DND-41 (cell line): ENCODE measurements at regions not wholly inside any gene's neighbourhood (a gene's known extent, or its start where the extent isn't known, plus 50 kb on each side); places are given as distances from the start of the nearest gene placed in this dataset.

Experiments used
- ATAC-seq: fragments of 200-7000 bp; cut with Tn5 transposase; 3 replicates; pipeline ENCODE4 v1.9.1; 2021; ENCODE audit warnings: low read depth; ENCODE audit not compliant: insufficient read depth
- DNase-seq: peaks from one replicate; pipeline ENCODE4 v3.0.0-alpha.2; 2020
- H2AFZ ChIP-seq: 2 replicates; pipeline ENCODE4 v1.6.0; 2012; ENCODE audit warnings: low read depth, low read length
- H3K27ac ChIP-seq: 2 replicates; pipeline ENCODE4 v1.5.1; 2012; ENCODE audit warnings: low read length, inconsistent platforms
- H3K27me3 ChIP-seq: fragments of 200-600 bp; sonication (generic); 2 replicates; pipeline ENCODE4 v1.6.0; 2012; ENCODE audit warnings: low read length, mild to moderate bottlenecking, inconsistent platforms; ENCODE audit not compliant: insufficient read depth, poor library complexity
- H3K36me3 ChIP-seq: 2 replicates; pipeline ENCODE4 v1.5.1; 2012; ENCODE audit warnings: low read length, inconsistent platforms; ENCODE audit not compliant: insufficient read depth
- H3K4me1 ChIP-seq: 2 replicates; pipeline ENCODE4 v1.5.1; 2012; ENCODE audit warnings: mild to moderate bottlenecking, low read length; ENCODE audit not compliant: insufficient read depth
- H3K4me2 ChIP-seq: 2 replicates; pipeline ENCODE4 v1.6.0; 2012; ENCODE audit warnings: mild to moderate bottlenecking, moderate library complexity, low read length, inconsistent platforms; ENCODE audit not compliant: insufficient read depth
- H3K4me3 ChIP-seq, 2 experiments: fragments of 200-600 bp in 1 of 2; shearing (Covaris generic) in 1 of 2; 2 replicates each; pipeline ENCODE4 v1.5.1; 2012 to 2016; ENCODE audit warnings: inconsistent platforms in 2 of 2, low read length in 2 of 2, mild to moderate bottlenecking in 2 of 2, low read depth in 1 of 2, moderate library complexity in 1 of 2
- H3K79me2 ChIP-seq: 2 replicates; pipeline ENCODE4 v1.6.0; 2012; ENCODE audit warnings: low read length, inconsistent platforms; ENCODE audit not compliant: insufficient read depth
- H3K9ac ChIP-seq: 2 replicates; pipeline ENCODE4 v1.6.0; 2012; ENCODE audit warnings: low read depth, mild to moderate bottlenecking, inconsistent platforms, low read length, moderate library complexity
- H3K9me3 ChIP-seq: 2 replicates; pipeline ENCODE4 v1.5.1; 2012; ENCODE audit warnings: low read length, moderate library complexity, mild to moderate bottlenecking, inconsistent platforms; ENCODE audit not compliant: insufficient read depth, severe bottlenecking
- H4K20me1 ChIP-seq: 2 replicates; pipeline ENCODE4 v1.6.0; 2012; ENCODE audit warnings: low read length; ENCODE audit not compliant: insufficient read depth
- CTCF ChIP-seq: IDR thresholded peaks from 2 replicates; pipeline ENCODE4 v1.5.1; 2012; ENCODE audit warnings: borderline replicate concordance, low read length, moderate library complexity, mild to moderate bottlenecking; ENCODE audit not compliant: poor library complexity, severe bottlenecking; ENCODE audit errors: extremely low read depth
- EZH2 ChIP-seq: IDR thresholded peaks from 3 replicates; pipeline ENCODE4 v1.6.1; 2012; ENCODE audit warnings: borderline replicate concordance, low read depth, mild to moderate bottlenecking, moderate library complexity, low read length, inconsistent platforms; ENCODE audit not compliant: severe bottlenecking

- Histone ChIP-seq H2AFZ (no peak overlapping the region), H3K36me3 (no peaks in the 10 kb centered on the region), H3K27ac (no peak overlapping the region), H3K4me1 (no peaks in the 10 kb centered on the region), H3K9ac (no peak overlapping the region), H4K20me1 (no peaks in the 10 kb centered on the region), H3K27me3 (no peaks in the 10 kb centered on the region), H3K79me2 (no peaks in the 10 kb centered on the region), H3K4me3 (no peak overlapping the region), H3K9me3 (no peaks in the 10 kb centered on the region), H3K4me2 (no peak overlapping the region)
- ATAC-seq (no peak), DNase-seq (no peak)
- TF ChIP-seq EZH2 (no peak), CTCF (no peak)
Observed at GRCh38 chr9:78533500-78533899, 236.6 kb downstream of the PSAT1 start.

- TF ChIP-seq EZH2: no peak
- no peak for TF ChIP-seq CTCF
Observed at GRCh38 chr9:78539188-78539587, 242.3 kb downstream of the PSAT1 start.

GRCh38 chr9:78539904-78540303 lies 243.0 kb downstream of the PSAT1 start:
- Histone ChIP-seq H3K9ac (no peak overlapping the region), H2AFZ (no peak overlapping the region), H3K4me3 (no peak overlapping the region), H3K4me1 (no peaks in the 10 kb centered on the region), H3K27me3 (no peaks in the 10 kb centered on the region), H4K20me1 (no peaks in the 10 kb centered on the region), H3K9me3 (no peaks in the 10 kb centered on the region), H3K79me2 (no peaks in the 10 kb centered on the region), H3K4me2 (no peak overlapping the region), H3K27ac (no peak overlapping the region), H3K36me3 (no peaks in the 10 kb centered on the region)
- DNase-seq (no peak), ATAC-seq (no peak)
- no peak for TF ChIP-seq CTCF
- TF ChIP-seq EZH2: no peak

More at GRCh38 chr9:78539188-78539587, 242.3 kb downstream of the PSAT1 start:
- no peaks in the 10 kb centered on the region for H3K4me1 ChIP-seq
- ATAC-seq (no peak), DNase-seq (no peak)
- no peaks in the 10 kb centered on the region for H3K36me3 ChIP-seq
- no peaks in the 10 kb centered on the region for H3K9me3 ChIP-seq
- no peak overlapping the region for H3K9ac ChIP-seq
- no peaks in the 10 kb centered on the region for H4K20me1 ChIP-seq
- H3K4me3 ChIP-seq: no peak overlapping the region
- no peak overlapping the region for H3K27ac ChIP-seq
- H3K79me2 ChIP-seq: no peaks in the 10 kb centered on the region
- no peak overlapping the region for H2AFZ ChIP-seq
- H3K27me3 ChIP-seq: no peaks in the 10 kb centered on the region
- H3K4me2 ChIP-seq: no peak overlapping the region

GRCh38 chr9:78541868-78542443 lies 245.0 kb downstream of the PSAT1 start:
- no peak overlapping the region for H3K9ac ChIP-seq
- no peaks in the 10 kb centered on the region for H3K79me2 ChIP-seq
- no peak for TF ChIP-seq EZH2
- TF ChIP-seq CTCF: no peak
- H4K20me1 ChIP-seq: no peaks in the 10 kb centered on the region
- DNase-seq (no peak), ATAC-seq (no peak)
- no peaks in the 10 kb centered on the region for H3K9me3 ChIP-seq
- no peak overlapping the region for H3K27ac ChIP-seq
- no peak overlapping the region for H3K4me3 ChIP-seq
- H3K36me3 ChIP-seq: no peaks in the 10 kb centered on the region
- no peaks in the 10 kb centered on the region for H3K27me3 ChIP-seq
- H2AFZ ChIP-seq: no peak overlapping the region
- H3K4me1 ChIP-seq: no peaks in the 10 kb centered on the region
- no peak overlapping the region for H3K4me2 ChIP-seq
